GM10266 (cell line): ENCODE measurements at regions not wholly inside any gene's neighbourhood (a gene's known extent, or its start where the extent isn't known, plus 50 kb on each side); places are given as distances from the start of the nearest gene placed in this dataset.

Experiments
- DNase-seq: peaks from one replicate; pipeline ENCODE4 v3.0.0; 2012; ENCODE audit errors: extremely low spot score
- TF ChIP-seq, protein P1 (sequence below): IDR thresholded peaks from 2 replicates; pipeline ENCODE4 v1.5.1; 2012; ENCODE audit warnings: mild to moderate bottlenecking, low read depth; ENCODE audit not compliant: control insufficient read depth, insufficient read depth; ENCODE audit errors: missing control alignments

DNA sequence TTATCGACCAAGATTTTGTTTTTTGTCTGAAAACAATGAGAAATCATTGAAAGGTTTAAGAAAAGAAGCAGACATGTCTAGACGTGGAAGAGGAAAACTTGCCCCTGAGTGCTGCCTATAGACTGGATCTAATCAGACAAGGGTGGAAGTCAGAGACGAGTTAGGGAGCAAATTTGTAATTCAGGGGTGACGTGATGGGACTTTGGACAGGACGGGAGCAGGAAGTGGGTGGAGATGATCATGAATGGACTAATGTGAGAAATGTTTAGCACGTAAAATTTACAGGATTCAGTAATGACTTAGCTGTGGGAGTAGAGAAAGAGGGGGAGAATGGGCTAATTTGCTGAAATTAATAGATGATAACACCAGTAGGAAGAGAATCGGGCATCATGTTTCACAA is 117.0 kb upstream of the EPHA4 start:
- no peak for DNase-seq
- TF ChIP-seq, protein P1, sequence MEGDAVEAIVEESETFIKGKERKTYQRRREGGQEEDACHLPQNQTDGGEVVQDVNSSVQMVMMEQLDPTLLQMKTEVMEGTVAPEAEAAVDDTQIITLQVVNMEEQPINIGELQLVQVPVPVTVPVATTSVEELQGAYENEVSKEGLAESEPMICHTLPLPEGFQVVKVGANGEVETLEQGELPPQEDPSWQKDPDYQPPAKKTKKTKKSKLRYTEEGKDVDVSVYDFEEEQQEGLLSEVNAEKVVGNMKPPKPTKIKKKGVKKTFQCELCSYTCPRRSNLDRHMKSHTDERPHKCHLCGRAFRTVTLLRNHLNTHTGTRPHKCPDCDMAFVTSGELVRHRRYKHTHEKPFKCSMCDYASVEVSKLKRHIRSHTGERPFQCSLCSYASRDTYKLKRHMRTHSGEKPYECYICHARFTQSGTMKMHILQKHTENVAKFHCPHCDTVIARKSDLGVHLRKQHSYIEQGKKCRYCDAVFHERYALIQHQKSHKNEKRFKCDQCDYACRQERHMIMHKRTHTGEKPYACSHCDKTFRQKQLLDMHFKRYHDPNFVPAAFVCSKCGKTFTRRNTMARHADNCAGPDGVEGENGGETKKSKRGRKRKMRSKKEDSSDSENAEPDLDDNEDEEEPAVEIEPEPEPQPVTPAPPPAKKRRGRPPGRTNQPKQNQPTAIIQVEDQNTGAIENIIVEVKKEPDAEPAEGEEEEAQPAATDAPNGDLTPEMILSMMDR: no peak

DNA sequence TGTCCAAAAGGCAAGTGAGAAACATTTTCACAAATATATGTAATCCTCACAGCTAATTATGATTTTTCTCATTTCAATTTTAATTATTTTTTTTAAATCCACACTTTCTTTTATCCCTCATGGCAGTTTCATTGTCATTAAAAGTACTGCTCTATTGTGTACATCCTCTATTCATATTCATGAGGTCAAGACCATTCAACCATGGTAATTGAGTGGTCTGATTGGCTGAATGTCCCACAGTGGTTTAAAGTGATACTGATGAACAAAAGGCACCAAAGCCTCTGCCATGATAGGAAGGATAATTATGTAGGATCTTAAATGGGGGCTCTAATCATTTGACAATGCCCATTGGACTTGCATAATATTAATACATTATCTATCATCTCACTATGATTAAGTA is 108.4 kb upstream of the EPHA4 start:
- TF ChIP-seq, protein P1: no peak
- DNase-seq: no peak

DNA sequence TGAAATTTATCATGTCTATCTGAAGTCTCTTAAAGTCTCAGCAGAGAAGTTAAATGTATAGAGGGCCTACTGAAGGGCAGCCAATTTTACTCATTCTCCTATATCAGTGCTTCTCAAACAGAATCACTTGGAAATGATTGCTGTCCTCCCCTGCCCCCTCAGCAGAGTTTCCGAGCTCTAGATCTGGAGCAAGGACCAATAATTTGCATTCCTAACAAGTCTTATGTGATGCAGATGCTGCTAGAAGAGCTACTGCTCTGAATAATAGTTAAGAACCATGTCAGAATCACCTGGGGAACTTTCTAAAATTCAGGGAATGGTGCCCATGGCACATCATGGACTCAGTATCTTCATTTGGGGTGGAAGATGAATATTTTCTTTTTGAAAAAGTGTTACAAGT is 105.6 kb upstream of the EPHA4 start:
- TF ChIP-seq, protein P1: no peak
- DNase-seq: no peak

DNA sequence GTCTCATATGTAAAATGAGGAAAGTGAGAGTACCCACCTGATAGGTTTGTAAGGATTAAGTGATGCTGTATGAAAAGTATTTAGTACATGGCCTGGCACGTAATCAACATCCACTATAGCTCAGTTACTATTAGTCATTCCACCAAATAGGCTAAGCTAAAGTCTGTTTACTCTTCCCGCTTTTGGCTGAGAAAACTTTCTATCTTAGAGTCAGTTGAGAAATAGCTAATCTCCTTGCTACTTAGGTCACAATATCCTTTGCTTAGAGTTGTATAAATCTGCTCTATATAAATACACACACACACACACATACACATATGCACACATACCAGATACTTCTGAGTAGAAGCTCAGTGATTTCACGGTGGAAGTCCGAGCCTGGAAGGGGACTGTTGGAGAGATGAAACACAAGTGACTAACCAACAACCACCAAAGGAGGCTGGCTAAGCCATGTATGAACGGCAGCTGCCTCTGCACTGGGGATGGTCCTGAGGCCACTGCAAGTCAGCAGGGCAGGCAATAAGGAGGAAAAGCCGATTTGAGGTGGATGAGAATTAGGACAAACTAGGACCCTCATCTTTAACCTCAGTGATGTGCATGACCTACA is 104.6 kb upstream of the EPHA4 start:
- no peak for DNase-seq
- TF ChIP-seq, protein P1: no peak

DNA sequence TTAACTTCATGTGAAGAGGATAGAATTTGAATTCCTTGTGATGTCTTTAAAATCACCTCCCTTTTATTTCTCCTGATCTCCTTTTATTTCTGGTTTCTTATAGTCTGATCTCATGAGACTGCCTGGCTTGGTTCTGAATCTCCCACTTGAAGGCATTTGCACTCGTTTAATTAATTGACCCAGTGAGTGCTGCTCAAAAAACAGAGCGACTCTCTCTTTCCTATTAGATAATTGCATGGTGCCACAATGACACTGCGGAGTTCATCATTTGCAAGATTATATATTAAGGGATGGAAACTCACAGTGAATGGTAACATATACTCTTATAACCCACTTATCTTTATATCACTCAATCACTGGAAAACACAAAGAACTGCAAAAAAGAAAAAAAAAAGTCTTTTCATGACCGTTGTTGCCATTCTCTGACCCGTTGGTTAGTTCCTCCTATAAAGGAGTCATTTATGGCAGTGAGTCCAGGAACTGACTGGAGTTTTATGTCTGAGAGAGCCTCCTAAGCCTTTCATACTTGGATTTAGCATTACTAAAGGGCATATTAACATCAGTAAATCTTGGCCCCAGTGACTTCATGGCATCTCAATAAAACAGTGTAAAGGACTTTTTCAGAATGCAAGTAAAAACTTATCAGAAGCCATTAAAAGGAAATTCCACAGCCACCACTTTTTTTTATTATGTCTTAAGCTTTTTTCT is 103.3 kb upstream of the EPHA4 start:
- TF ChIP-seq, protein P1: no peak
- DNase-seq: no peak

DNA sequence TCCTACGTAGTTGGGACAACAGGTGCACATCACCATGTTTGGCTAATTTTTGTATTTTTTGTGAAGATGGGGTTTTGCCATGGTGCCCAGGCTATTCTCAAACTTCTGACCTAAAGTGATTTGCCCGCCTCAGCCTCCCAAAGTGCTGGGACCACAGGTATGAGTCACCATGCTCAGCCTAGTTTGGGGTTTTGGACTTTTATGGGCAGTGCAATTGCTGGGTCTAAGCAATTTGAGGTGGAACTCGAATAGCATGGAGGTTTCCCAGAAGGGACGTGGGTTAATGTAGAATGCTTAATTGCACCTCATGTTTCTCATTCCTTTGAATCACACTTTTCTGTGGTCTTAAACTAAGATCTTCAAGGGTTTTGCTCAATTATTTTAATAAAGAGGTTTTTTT is 102.3 kb upstream of the EPHA4 start:
- TF ChIP-seq, protein P1: no peak
- DNase-seq: no peak

DNA sequence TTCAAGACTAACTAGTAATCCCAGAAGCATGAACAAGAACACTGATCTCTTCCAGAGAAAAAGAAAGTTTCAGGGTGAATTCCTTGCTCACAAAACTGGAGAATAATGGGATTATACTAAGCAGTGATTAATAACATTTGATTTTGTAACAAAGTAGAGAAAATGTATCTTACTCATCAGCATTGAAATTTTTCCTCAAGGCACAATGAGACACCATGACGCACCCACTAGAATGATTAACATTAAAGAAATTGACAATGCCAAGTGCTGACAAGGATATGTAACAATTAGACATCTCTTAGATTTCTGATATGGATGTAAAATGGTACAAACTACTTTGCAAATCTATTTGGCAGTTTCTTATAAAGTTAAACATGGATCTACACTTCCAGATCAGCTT is 101.1 kb upstream of the EPHA4 start:
- DNase-seq: no peak
- TF ChIP-seq, protein P1: no peak
